Brain microvascular endothelial cell (primary cell): ENCODE measurements at regions not wholly inside any gene's neighbourhood (a gene's known extent, or its start where the extent isn't known, plus 50 kb on each side); places are given as distances from the start of the nearest gene placed in this dataset.
A peak's percentile ranks its signal among the peaks of the same experiment; 100 is the strongest.

ENCODE experiments used
- DNase-seq: peaks from one replicate; pipeline ENCODE4 v3.0.0-alpha.2; 2020
- H3K27ac ChIP-seq: fragments of 250-450 bp; sonication (Bioruptor Pico); 2 replicates; pipeline ENCODE4 v1.5.1; 2020; ENCODE audit warnings: mild to moderate bottlenecking, moderate library complexity
- H3K27me3 ChIP-seq: fragments of 250-450 bp; sonication (Bioruptor Pico); replicated peaks from 2 replicates; pipeline ENCODE4 v1.5.1; 2020; ENCODE audit warnings: mild to moderate bottlenecking
- H3K36me3 ChIP-seq: fragments of 250-450 bp; sonication (Bioruptor Pico); replicated peaks from 2 replicates; pipeline ENCODE4 v1.5.1; 2020; ENCODE audit warnings: mild to moderate bottlenecking
- H3K4me3 ChIP-seq: 2 replicates; pipeline ENCODE4 v1.5.1; 2011; ENCODE audit warnings: low read depth, mild to moderate bottlenecking, control low read depth, low read length, moderate library complexity
- CTCF ChIP-seq: IDR thresholded peaks from 2 replicates; pipeline ENCODE4 v1.5.1; 2011; ENCODE audit warnings: low read depth, mild to moderate bottlenecking, moderate library complexity, low read length, control low read depth, inconsistent platforms; ENCODE audit errors: missing control alignments
- in situ Hi-C: cut with HindIII; loops from 2 replicates; pipeline ENCODE4 v1.10.0; 2017; ENCODE audit warnings: low sequenced_read_pairs, low pct_ligation_motif_present

- no peak for TF ChIP-seq CTCF
These were observed 309.9 kb downstream of the NKX6-1 start for GRCh38 chr4:84189144-84189543.

GRCh38 chr4:84179409-84179808 is 319.7 kb downstream of the NKX6-1 start:
- in situ Hi-C loops, result no loop called here
- no peaks in the 10 kb centered on the region for H3K36me3 ChIP-seq
- H3K27ac ChIP-seq, result no peak overlapping the region
- H3K27me3 ChIP-seq, result no peaks in the 10 kb centered on the region
- H3K4me3 ChIP-seq, result no peak overlapping the region
- no peak for TF ChIP-seq CTCF
- no peak for DNase-seq

More at GRCh38 chr4:84189144-84189543, 309.9 kb downstream of the NKX6-1 start:
- no peaks in the 10 kb centered on the region for H3K36me3 ChIP-seq
- no peak overlapping the region for H3K4me3 ChIP-seq
- H3K27me3 ChIP-seq, result no peaks in the 10 kb centered on the region
- DNase-seq, result no peak
- H3K27ac ChIP-seq, result no peak overlapping the region
- in situ Hi-C loops, result no loop called here

- no peaks in the 10 kb centered on the region for H3K27me3 ChIP-seq
- no peak overlapping the region for H3K27ac ChIP-seq
- in situ Hi-C loops, result no loop called here
- no peaks in the 10 kb centered on the region for H3K36me3 ChIP-seq
- no peak for DNase-seq
- no peak overlapping the region for H3K4me3 ChIP-seq
- no peak for TF ChIP-seq CTCF
These were observed 321.1 kb downstream of the NKX6-1 start for GRCh38 chr4:84177831-84178542.

- no peak for DNase-seq
- Histone ChIP-seq H3K36me3 (no peaks in the 10 kb centered on the region), H3K27me3 (no peaks in the 10 kb centered on the region), H3K4me3 (no peak overlapping the region), H3K27ac (no peak overlapping the region)
- in situ Hi-C loops, result no loop called here
- TF ChIP-seq CTCF, result no peak
These were observed 323.1 kb downstream of the NKX6-1 start for GRCh38 chr4:84176016-84176415.

GRCh38 chr4:84171871-84172270 is 327.2 kb downstream of the NKX6-1 start:
- TF ChIP-seq CTCF, result no peak
- H3K36me3 ChIP-seq, result no peaks in the 10 kb centered on the region
- in situ Hi-C loops, result no loop called here
- no peaks in the 10 kb centered on the region for H3K27me3 ChIP-seq
- DNase-seq, result no peak
- no peak overlapping the region for H3K27ac ChIP-seq
- no peak overlapping the region for H3K4me3 ChIP-seq

- no peak for DNase-seq
- peak; percentile 48 for TF ChIP-seq CTCF
- H3K36me3 ChIP-seq, result no peaks in the 10 kb centered on the region
- H3K27ac ChIP-seq, result no peak overlapping the region
- H3K4me3 ChIP-seq, result no peak overlapping the region
- in situ Hi-C loops, result no loop called here
- no peaks in the 10 kb centered on the region for H3K27me3 ChIP-seq
These were observed 331.5 kb downstream of the NKX6-1 start for GRCh38 chr4:84167564-84167963.
